WTC11 (cell line): ENCODE measurements at regions not wholly inside any gene's neighbourhood (a gene's known extent, or its start where the extent isn't known, plus 50 kb on each side); places are given as distances from the start of the nearest gene placed in this dataset.

Source experiments
- ATAC-seq: fragments of 200-7000 bp; cut with Tn5 transposase; 2 replicates; pipeline ENCODE4 v1.10.0; 2021; ENCODE audit warnings: mild to moderate bottlenecking, moderate library complexity
- CTCF ChIA-PET: fragments of 300-600 bp; sonication (Branson Sonifier 250); formaldehyde crosslinking; loops from one replicate; lab custom pipeline; 2021; ENCODE audit warnings: antibody characterized with exemption; lab: Charles Lee
- POLR2A ChIA-PET: fragments of 350-600 bp; sonication (Branson Sonifier 250); formaldehyde crosslinking; loops from one replicate; lab custom pipeline; 2021; ENCODE audit warnings: antibody characterized with exemption; lab: Charles Lee
- DNase-seq: peaks from one replicate; pipeline ENCODE4 v3.0.0; 2021; ENCODE audit warnings: low spot score
- H3K27ac Mint-ChIP-seq: 2 replicates; pipeline ENCODE4 v1.8.0; 2021; ENCODE audit warnings: mixed read lengths
- H3K27me3 Mint-ChIP-seq: 2 replicates; pipeline ENCODE4 v1.8.0; 2021; ENCODE audit warnings: low read depth, mild to moderate bottlenecking, moderate library complexity, mixed read lengths
- H3K36me3 Mint-ChIP-seq: 2 replicates; pipeline ENCODE4 v1.8.0; 2021; ENCODE audit warnings: mixed read lengths
- H3K4me1 Mint-ChIP-seq: 2 replicates; pipeline ENCODE4 v1.8.0; 2022; ENCODE audit warnings: mixed read lengths
- H3K4me3 Mint-ChIP-seq: 2 replicates; pipeline ENCODE4 v1.8.0; 2021; ENCODE audit warnings: mild to moderate bottlenecking, moderate library complexity, mixed read lengths
- H3K9me3 Mint-ChIP-seq: 2 replicates; pipeline ENCODE4 v1.8.0; 2021; ENCODE audit warnings: mixed read lengths
- CBFB ChIP-seq: sonication (generic); formaldehyde crosslinking; IDR thresholded peaks from 2 replicates; pipeline ENCODE4 v1.8.1; 2022; ENCODE audit warnings: mild to moderate bottlenecking, low read depth, missing genetic modification reagents
- CREM ChIP-seq: sonication (generic); formaldehyde crosslinking; IDR thresholded peaks from 2 replicates; pipeline ENCODE4 v1.8.1; 2022; ENCODE audit warnings: mild to moderate bottlenecking, missing genetic modification reagents, moderate library complexity
- NFYB ChIP-seq: sonication (generic); formaldehyde crosslinking; conservative IDR thresholded peaks from 2 replicates; pipeline ENCODE4 v1.8.0; 2022; ENCODE audit warnings: low read depth, missing genetic modification reagents
- NR3C1 ChIP-seq: sonication (generic); formaldehyde crosslinking; conservative IDR thresholded peaks from 2 replicates; pipeline ENCODE4 v1.8.1; 2023; ENCODE audit warnings: low read depth, mild to moderate bottlenecking, missing genetic modification reagents
- RELA ChIP-seq: sonication (generic); formaldehyde crosslinking; IDR thresholded peaks from 2 replicates; pipeline ENCODE4 v1.8.1; 2022; ENCODE audit warnings: missing genetic modification reagents, mild to moderate bottlenecking, borderline replicate concordance
- TCF7 ChIP-seq: sonication (generic); formaldehyde crosslinking; IDR thresholded peaks from 2 replicates; pipeline ENCODE4 v1.8.0; 2022; ENCODE audit warnings: mild to moderate bottlenecking, low read depth, missing genetic modification reagents, moderate library complexity
- TEAD4 ChIP-seq: sonication (generic); formaldehyde crosslinking; IDR thresholded peaks from 2 replicates; pipeline ENCODE4 v1.8.0; 2022; ENCODE audit warnings: mild to moderate bottlenecking, missing genetic modification reagents
- ZBTB21 ChIP-seq: sonication (generic); formaldehyde crosslinking; IDR thresholded peaks from 2 replicates; pipeline ENCODE4 v1.8.1; 2023; ENCODE audit warnings: mild to moderate bottlenecking, missing genetic modification reagents, borderline replicate concordance
- ZNF121 ChIP-seq: sonication (generic); formaldehyde crosslinking; IDR thresholded peaks from 2 replicates; pipeline ENCODE4 v1.8.0; 2023; ENCODE audit warnings: missing genetic modification reagents
- ZNF396 ChIP-seq: fragments of 250-450 bp; sonication (Bioruptor Pico); IDR thresholded peaks from 2 replicates; pipeline ENCODE4 v1.8.0; 2021; ENCODE audit warnings: mild to moderate bottlenecking, moderate library complexity, borderline replicate concordance
- ZNF416 ChIP-seq: fragments of 250-450 bp; sonication (Bioruptor Pico); IDR thresholded peaks from 2 replicates; pipeline ENCODE4 v1.9.0; 2021; ENCODE audit warnings: mild to moderate bottlenecking, inconsistent platforms
- ZNF671 ChIP-seq: fragments of 250-450 bp; sonication (Bioruptor Pico); IDR thresholded peaks from 2 replicates; pipeline ENCODE4 v1.8.0; 2021; ENCODE audit warnings: mild to moderate bottlenecking
- TF ChIP-seq, protein P1 (sequence below): fragments of 250-450 bp; sonication (Bioruptor Pico); IDR thresholded peaks from 2 replicates; pipeline ENCODE4 v1.9.0; 2021; ENCODE audit warnings: mild to moderate bottlenecking, borderline replicate concordance
- TF ChIP-seq, protein P2 (sequence below): fragments of 250-450 bp; sonication (Bioruptor Pico); conservative IDR thresholded peaks from 2 replicates; pipeline ENCODE4 v1.9.0; 2021; ENCODE audit warnings: mild to moderate bottlenecking
- TF ChIP-seq, protein P3 (sequence below): sonication (generic); formaldehyde crosslinking; IDR thresholded peaks from 2 replicates; pipeline ENCODE4 v1.8.0; 2023; ENCODE audit warnings: missing genetic modification reagents, mild to moderate bottlenecking, borderline replicate concordance
- TF ChIP-seq, protein P4 (sequence below): sonication (generic); formaldehyde crosslinking; IDR thresholded peaks from 2 replicates; pipeline ENCODE4 v1.8.1; 2023; ENCODE audit warnings: mild to moderate bottlenecking, missing genetic modification reagents, moderate library complexity
- TF ChIP-seq, protein P5 (sequence below): sonication (generic); formaldehyde crosslinking; IDR thresholded peaks from 2 replicates; pipeline ENCODE4 v1.8.0; 2022; ENCODE audit warnings: mild to moderate bottlenecking, missing genetic modification reagents
- TF ChIP-seq, protein P6 (sequence below): sonication (generic); formaldehyde crosslinking; IDR thresholded peaks from 2 replicates; pipeline ENCODE4 v1.8.0; 2023; ENCODE audit warnings: missing genetic modification reagents
- TF ChIP-seq, protein P7 (sequence below): sonication (generic); formaldehyde crosslinking; IDR thresholded peaks from 2 replicates; pipeline ENCODE4 v1.8.1; 2022; ENCODE audit warnings: missing genetic modification reagents, borderline replicate concordance

DNA sequence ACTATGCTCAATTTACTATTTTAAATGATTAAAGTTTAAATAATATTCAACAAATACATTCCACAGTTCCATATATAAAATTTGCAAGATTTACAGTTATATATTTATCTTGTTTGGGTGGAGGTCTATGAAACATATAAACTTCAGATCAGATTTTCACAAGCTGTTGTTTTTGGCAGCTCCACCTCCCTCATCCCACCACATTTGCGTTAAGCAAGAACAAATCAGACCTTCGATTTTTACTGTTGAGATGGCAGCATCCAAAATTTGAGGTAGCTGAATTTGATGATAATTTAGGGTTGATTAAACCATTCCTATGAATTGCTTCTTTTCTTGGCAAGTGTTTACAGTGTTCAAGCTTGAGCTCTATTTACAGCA is 986.4 kb downstream of the REEP3 start (continued):
- TF ChIP-seq, protein P1, sequence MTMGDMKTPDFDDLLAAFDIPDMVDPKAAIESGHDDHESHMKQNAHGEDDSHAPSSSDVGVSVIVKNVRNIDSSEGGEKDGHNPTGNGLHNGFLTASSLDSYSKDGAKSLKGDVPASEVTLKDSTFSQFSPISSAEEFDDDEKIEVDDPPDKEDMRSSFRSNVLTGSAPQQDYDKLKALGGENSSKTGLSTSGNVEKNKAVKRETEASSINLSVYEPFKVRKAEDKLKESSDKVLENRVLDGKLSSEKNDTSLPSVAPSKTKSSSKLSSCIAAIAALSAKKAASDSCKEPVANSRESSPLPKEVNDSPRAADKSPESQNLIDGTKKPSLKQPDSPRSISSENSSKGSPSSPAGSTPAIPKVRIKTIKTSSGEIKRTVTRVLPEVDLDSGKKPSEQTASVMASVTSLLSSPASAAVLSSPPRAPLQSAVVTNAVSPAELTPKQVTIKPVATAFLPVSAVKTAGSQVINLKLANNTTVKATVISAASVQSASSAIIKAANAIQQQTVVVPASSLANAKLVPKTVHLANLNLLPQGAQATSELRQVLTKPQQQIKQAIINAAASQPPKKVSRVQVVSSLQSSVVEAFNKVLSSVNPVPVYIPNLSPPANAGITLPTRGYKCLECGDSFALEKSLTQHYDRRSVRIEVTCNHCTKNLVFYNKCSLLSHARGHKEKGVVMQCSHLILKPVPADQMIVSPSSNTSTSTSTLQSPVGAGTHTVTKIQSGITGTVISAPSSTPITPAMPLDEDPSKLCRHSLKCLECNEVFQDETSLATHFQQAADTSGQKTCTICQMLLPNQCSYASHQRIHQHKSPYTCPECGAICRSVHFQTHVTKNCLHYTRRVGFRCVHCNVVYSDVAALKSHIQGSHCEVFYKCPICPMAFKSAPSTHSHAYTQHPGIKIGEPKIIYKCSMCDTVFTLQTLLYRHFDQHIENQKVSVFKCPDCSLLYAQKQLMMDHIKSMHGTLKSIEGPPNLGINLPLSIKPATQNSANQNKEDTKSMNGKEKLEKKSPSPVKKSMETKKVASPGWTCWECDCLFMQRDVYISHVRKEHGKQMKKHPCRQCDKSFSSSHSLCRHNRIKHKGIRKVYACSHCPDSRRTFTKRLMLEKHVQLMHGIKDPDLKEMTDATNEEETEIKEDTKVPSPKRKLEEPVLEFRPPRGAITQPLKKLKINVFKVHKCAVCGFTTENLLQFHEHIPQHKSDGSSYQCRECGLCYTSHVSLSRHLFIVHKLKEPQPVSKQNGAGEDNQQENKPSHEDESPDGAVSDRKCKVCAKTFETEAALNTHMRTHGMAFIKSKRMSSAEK (CRISPR knock-in tag), result no peak
- TF ChIP-seq, protein P2, sequence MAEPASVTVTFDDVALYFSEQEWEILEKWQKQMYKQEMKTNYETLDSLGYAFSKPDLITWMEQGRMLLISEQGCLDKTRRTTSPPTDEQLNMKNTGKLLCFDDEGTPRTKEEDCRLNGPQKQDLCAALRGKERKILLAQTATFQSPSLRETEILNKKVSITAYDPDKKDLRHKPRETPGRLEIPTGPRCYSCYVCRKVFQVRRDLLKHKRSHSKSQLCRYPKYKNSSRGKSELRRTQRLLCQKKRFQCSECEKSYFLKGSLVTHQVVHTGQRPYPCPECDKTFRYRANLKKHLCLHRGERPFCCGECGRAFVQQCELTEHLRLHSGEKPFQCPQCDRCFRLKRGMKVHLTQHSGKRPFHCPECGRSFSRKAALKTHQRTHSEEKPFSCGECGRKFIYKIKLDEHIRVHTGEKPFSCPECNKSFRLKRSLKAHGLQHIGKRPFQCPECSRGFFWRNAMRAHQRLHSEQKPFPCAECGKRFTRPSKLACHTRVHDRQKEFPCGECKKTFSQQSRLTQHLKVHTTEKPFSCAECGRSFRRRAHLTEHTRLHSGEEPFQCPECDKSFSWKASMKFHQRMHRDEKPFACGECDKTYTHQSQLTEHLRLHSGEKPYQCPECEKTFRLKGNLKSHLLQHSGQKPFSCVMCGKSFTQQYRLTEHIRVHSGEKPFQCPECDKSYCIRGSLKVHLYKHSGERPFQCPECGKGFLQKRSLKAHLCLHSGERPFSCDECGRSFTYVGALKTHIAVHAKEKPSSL, result no peak
- TF ChIP-seq, protein P3, sequence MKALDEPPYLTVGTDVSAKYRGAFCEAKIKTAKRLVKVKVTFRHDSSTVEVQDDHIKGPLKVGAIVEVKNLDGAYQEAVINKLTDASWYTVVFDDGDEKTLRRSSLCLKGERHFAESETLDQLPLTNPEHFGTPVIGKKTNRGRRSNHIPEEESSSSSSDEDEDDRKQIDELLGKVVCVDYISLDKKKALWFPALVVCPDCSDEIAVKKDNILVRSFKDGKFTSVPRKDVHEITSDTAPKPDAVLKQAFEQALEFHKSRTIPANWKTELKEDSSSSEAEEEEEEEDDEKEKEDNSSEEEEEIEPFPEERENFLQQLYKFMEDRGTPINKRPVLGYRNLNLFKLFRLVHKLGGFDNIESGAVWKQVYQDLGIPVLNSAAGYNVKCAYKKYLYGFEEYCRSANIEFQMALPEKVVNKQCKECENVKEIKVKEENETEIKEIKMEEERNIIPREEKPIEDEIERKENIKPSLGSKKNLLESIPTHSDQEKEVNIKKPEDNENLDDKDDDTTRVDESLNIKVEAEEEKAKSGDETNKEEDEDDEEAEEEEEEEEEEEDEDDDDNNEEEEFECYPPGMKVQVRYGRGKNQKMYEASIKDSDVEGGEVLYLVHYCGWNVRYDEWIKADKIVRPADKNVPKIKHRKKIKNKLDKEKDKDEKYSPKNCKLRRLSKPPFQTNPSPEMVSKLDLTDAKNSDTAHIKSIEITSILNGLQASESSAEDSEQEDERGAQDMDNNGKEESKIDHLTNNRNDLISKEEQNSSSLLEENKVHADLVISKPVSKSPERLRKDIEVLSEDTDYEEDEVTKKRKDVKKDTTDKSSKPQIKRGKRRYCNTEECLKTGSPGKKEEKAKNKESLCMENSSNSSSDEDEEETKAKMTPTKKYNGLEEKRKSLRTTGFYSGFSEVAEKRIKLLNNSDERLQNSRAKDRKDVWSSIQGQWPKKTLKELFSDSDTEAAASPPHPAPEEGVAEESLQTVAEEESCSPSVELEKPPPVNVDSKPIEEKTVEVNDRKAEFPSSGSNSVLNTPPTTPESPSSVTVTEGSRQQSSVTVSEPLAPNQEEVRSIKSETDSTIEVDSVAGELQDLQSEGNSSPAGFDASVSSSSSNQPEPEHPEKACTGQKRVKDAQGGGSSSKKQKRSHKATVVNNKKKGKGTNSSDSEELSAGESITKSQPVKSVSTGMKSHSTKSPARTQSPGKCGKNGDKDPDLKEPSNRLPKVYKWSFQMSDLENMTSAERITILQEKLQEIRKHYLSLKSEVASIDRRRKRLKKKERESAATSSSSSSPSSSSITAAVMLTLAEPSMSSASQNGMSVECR (CRISPR knock-in tag), result no peak
- TF ChIP-seq, protein P4, sequence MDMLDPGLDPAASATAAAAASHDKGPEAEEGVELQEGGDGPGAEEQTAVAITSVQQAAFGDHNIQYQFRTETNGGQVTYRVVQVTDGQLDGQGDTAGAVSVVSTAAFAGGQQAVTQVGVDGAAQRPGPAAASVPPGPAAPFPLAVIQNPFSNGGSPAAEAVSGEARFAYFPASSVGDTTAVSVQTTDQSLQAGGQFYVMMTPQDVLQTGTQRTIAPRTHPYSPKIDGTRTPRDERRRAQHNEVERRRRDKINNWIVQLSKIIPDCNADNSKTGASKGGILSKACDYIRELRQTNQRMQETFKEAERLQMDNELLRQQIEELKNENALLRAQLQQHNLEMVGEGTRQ (CRISPR knock-in tag), result no peak
- TF ChIP-seq ZNF396, result no peak
- TF ChIP-seq TEAD4 (CRISPR knock-in tag), result no peak
- no peak for TF ChIP-seq ZNF416 (CRISPR knock-in tag)
- no peak for TF ChIP-seq ZBTB21 (CRISPR knock-in tag)
- TF ChIP-seq, protein P5, sequence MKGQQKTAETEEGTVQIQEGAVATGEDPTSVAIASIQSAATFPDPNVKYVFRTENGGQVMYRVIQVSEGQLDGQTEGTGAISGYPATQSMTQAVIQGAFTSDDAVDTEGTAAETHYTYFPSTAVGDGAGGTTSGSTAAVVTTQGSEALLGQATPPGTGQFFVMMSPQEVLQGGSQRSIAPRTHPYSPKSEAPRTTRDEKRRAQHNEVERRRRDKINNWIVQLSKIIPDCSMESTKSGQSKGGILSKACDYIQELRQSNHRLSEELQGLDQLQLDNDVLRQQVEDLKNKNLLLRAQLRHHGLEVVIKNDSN (CRISPR knock-in tag), result no peak
- TF ChIP-seq RELA, result no peak
- TF ChIP-seq, protein P6, sequence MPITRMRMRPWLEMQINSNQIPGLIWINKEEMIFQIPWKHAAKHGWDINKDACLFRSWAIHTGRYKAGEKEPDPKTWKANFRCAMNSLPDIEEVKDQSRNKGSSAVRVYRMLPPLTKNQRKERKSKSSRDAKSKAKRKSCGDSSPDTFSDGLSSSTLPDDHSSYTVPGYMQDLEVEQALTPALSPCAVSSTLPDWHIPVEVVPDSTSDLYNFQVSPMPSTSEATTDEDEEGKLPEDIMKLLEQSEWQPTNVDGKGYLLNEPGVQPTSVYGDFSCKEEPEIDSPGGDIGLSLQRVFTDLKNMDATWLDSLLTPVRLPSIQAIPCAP, result no peak
- no peak for TF ChIP-seq CREM (CRISPR knock-in tag)

DNA sequence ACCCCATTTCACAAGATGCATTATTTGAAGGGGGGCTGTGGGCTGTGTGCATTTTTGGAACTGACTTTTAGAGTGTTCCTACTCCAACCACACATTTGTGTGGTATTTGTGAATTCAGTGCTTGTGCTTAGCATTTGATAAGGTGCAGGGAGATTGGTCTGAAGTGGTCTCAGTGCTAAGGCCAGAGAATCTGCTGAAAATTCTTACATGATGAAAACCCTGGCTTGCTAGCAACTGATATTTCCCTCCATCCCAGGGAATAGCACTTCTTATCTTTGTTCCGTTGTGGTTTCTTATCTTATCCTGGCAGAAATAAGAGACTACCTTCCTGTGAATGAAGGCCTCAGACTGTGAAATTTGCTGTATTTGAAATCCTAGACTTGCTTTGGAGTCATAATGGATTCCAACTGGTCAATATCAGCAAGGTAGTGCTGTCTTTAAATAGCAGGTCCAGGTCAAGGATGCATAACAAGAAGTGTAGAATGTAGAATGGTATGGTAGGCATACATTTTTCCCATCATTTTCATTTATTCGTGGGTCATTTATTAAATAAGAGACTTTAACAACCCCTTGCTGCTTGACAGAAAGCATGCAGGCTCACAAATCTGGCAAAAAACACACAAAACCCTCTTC is 986.9 kb downstream of the REEP3 start:
- CTCF ChIA-PET, result no interaction called here
- Mint-ChIP-seq H3K9me3 (no peaks in the 10 kb centered on the region), H3K27ac (peak overlapping the region; percentile 31; the same call in 1 of the 2 replicates), H3K4me1 (peaks cover 35% of the 10 kb centered on the region), H3K27me3 (no peaks in the 10 kb centered on the region), H3K36me3 (no peaks in the 10 kb centered on the region), H3K4me3 (no peak overlapping the region)
- ATAC-seq (no peak), DNase-seq (no peak)
- POLR2A ChIA-PET, result no interaction called here
- no peak for TF ChIP-seq ZNF671
- no peak for TF ChIP-seq ZNF416 (CRISPR knock-in tag)
- no peak for TF ChIP-seq TCF7
- TF ChIP-seq, protein P7, sequence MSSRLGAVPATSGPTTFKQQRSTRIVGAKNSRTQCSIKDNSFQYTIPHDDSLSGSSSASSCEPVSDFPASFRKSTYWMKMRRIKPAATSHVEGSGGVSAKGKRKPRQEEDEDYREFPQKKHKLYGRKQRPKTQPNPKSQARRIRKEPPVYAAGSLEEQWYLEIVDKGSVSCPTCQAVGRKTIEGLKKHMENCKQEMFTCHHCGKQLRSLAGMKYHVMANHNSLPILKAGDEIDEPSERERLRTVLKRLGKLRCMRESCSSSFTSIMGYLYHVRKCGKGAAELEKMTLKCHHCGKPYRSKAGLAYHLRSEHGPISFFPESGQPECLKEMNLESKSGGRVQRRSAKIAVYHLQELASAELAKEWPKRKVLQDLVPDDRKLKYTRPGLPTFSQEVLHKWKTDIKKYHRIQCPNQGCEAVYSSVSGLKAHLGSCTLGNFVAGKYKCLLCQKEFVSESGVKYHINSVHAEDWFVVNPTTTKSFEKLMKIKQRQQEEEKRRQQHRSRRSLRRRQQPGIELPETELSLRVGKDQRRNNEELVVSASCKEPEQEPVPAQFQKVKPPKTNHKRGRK (CRISPR knock-in tag), result no peak
- TF ChIP-seq, protein P6, result no peak
- no peak for TF ChIP-seq ZNF121 (CRISPR knock-in tag)
- TF ChIP-seq CBFB (CRISPR knock-in tag), result no peak
- TF ChIP-seq NFYB (CRISPR knock-in tag), result no peak
- no peak for TF ChIP-seq ZBTB21 (CRISPR knock-in tag)
- no peak for TF ChIP-seq NR3C1 (CRISPR knock-in tag)
